ENCODE measurements at regions not wholly inside any gene's neighbourhood (a gene's known extent, or its start where the extent isn't known, plus 50 kb on each side); places are given as distances from the start of the nearest gene placed in this dataset.

DNA sequence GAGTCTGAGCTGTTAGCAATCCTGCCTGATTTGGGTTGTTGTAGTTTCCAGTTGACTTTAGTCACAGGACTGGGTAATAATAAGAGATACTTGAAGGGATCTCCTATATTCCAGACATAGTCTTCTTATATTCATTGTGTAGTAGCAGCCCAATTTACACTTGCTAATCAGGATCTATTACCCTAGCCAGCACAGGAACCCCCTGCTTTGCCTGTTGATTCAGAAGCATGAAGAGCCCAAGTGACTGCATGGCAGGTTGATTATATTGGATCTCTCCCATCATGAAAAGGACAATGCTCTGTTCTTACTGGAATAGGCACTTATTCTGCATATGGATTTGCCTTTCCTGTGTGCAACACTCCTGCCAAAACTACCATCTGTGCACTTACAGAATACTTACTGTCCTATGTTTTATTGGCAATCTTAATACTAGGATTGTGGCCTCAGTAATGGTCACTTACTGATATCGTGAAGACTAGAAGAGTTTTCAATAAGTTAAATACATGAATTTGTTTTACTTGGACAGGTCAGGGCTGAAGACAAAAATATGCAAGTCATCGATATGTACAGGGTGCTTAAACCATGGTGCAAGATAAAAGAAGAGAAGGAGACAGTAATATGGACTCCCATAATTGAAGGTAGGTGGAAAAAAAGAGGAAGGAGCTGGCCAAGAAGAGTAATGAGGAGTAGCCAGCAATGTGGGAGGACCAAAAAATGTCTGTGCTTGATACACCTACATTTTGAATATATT lies 304.1 kb downstream of the MCTP2 start:
- no peak for TF ChIP-seq EZH2 (IDR thresholded peaks at IDR 0.05; ENCODE audit: borderline replicate concordance, low read depth, low read length, poor library complexity, severe bottlenecking)
- TF ChIP-seq, protein P1, sequence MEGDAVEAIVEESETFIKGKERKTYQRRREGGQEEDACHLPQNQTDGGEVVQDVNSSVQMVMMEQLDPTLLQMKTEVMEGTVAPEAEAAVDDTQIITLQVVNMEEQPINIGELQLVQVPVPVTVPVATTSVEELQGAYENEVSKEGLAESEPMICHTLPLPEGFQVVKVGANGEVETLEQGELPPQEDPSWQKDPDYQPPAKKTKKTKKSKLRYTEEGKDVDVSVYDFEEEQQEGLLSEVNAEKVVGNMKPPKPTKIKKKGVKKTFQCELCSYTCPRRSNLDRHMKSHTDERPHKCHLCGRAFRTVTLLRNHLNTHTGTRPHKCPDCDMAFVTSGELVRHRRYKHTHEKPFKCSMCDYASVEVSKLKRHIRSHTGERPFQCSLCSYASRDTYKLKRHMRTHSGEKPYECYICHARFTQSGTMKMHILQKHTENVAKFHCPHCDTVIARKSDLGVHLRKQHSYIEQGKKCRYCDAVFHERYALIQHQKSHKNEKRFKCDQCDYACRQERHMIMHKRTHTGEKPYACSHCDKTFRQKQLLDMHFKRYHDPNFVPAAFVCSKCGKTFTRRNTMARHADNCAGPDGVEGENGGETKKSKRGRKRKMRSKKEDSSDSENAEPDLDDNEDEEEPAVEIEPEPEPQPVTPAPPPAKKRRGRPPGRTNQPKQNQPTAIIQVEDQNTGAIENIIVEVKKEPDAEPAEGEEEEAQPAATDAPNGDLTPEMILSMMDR (conservative IDR thresholded peaks at IDR 0.05; ENCODE audit: low read depth, low read length): no peak
- peak; percentile 18 for DNase-seq (ENCODE audit: low spot score)
- H3K4me1 ChIP-seq (ENCODE audit: insufficient read depth, low read length, poor library complexity, severe bottlenecking): no peaks in the 10 kb centered on the region
- ChIA-PET POLR2A (ENCODE audit: low non-redundant PET) (no interaction called here), CTCF (no interaction called here)
- H3K36me3 ChIP-seq (ENCODE audit: insufficient read depth, low read length, poor library complexity, severe bottlenecking): no peaks in the 10 kb centered on the region
- no peak overlapping the region for H3K4me3 ChIP-seq (ENCODE audit: low read depth, low read length, poor library complexity, severe bottlenecking)
- no TSS peak for BruUV-seq (replicated peaks)
- no peaks in the 10 kb centered on the region for H3K27me3 ChIP-seq (replicated peaks; ENCODE audit: insufficient read depth, low read depth, low read length, poor library complexity)
- H3K27ac ChIP-seq (ENCODE audit: low read depth, low read length, poor library complexity, severe bottlenecking): no peak overlapping the region
- no peaks in the 10 kb centered on the region for H3K9me3 ChIP-seq (ENCODE audit: low read depth, low read length, poor library complexity, severe bottlenecking)
- intact Hi-C loops (cut with micrococcal nuclease; ENCODE audit: unreplicated experiment): no loop called here

DNA sequence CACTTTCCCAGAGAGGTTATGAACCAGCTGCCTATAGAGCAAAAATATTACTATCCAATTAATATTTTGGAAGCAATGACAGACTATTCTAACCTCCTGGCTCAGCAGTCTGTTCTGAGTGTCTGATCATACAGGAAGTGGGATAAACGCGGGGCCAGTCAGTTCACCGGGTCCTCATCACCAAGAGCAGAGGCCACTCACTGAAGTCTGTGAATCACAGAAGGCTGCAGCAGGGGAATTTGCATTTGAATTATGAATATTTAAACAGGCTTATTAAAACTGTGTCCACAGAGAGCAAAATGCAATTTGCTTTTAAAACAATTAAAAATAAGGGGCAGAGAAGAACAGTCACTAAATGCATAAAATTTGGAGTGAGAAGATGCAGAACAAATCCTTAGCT lies 305.2 kb downstream of the MCTP2 start:
- intact Hi-C loops (cut with micrococcal nuclease; ENCODE audit: unreplicated experiment): no loop called here
- BruUV-seq (replicated peaks): no TSS peak
- ChIA-PET CTCF (no interaction called here), POLR2A (ENCODE audit: low non-redundant PET) (no interaction called here)
- no peaks in the 10 kb centered on the region for H3K36me3 ChIP-seq (ENCODE audit: insufficient read depth, low read length, poor library complexity, severe bottlenecking)
- no peak for TF ChIP-seq EZH2 (IDR thresholded peaks at IDR 0.05; ENCODE audit: borderline replicate concordance, low read depth, low read length, poor library complexity, severe bottlenecking)
- TF ChIP-seq, protein P1 (conservative IDR thresholded peaks at IDR 0.05; ENCODE audit: low read depth, low read length): no peak
- H3K27ac ChIP-seq (ENCODE audit: low read depth, low read length, poor library complexity, severe bottlenecking): no peak overlapping the region
- H3K27me3 ChIP-seq (replicated peaks; ENCODE audit: insufficient read depth, low read depth, low read length, poor library complexity): no peaks in the 10 kb centered on the region
- no peaks in the 10 kb centered on the region for H3K9me3 ChIP-seq (ENCODE audit: low read depth, low read length, poor library complexity, severe bottlenecking)
- H3K4me1 ChIP-seq (ENCODE audit: insufficient read depth, low read length, poor library complexity, severe bottlenecking): no peaks in the 10 kb centered on the region
- H3K4me3 ChIP-seq (ENCODE audit: low read depth, low read length, poor library complexity, severe bottlenecking): no peak overlapping the region
- no peak for DNase-seq (ENCODE audit: low spot score)

DNA sequence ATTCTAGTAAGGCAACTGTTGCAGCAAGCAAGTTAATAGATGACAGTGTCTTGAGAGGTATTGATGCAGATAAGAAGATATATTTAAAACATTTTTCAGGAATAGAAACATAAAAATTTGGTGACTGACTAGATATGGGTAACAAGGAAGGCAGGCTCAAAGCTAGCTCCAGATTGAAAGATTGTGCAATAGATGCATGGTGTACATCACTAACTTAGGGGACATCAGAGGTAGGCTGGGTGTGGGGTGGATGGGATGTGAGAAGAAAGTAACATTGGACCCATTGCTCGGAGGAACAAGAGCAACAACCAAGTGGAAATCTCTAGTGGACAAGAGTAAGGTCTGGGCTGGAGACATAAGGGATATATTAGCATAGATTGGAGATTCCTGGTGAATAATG lies 306.9 kb downstream of the MCTP2 start:
- H3K27ac ChIP-seq (ENCODE audit: low read depth, low read length, poor library complexity, severe bottlenecking): no peak overlapping the region
- H3K4me3 ChIP-seq (ENCODE audit: low read depth, low read length, poor library complexity, severe bottlenecking): no peak overlapping the region
- intact Hi-C loops (cut with micrococcal nuclease; ENCODE audit: unreplicated experiment): no loop called here
- H3K27me3 ChIP-seq (replicated peaks; ENCODE audit: insufficient read depth, low read depth, low read length, poor library complexity): no peaks in the 10 kb centered on the region
- no peaks in the 10 kb centered on the region for H3K36me3 ChIP-seq (ENCODE audit: insufficient read depth, low read length, poor library complexity, severe bottlenecking)
- CTCF ChIA-PET: no interaction called here
- TF ChIP-seq, protein P1 (conservative IDR thresholded peaks at IDR 0.05; ENCODE audit: low read depth, low read length): no peak
- TF ChIP-seq EZH2 (IDR thresholded peaks at IDR 0.05; ENCODE audit: borderline replicate concordance, low read depth, low read length, poor library complexity, severe bottlenecking): no peak
- no peaks in the 10 kb centered on the region for H3K9me3 ChIP-seq (ENCODE audit: low read depth, low read length, poor library complexity, severe bottlenecking)
- no peak for DNase-seq (ENCODE audit: low spot score)
- POLR2A ChIA-PET (ENCODE audit: low non-redundant PET): no interaction called here
- no peaks in the 10 kb centered on the region for H3K4me1 ChIP-seq (ENCODE audit: insufficient read depth, low read length, poor library complexity, severe bottlenecking)
- no TSS peak for BruUV-seq (replicated peaks)
